ENCODE measurements at regions not wholly inside any gene's neighbourhood (a gene's known extent, or its start where the extent isn't known, plus 50 kb on each side); places are given as distances from the start of the nearest gene placed in this dataset.

DNA sequence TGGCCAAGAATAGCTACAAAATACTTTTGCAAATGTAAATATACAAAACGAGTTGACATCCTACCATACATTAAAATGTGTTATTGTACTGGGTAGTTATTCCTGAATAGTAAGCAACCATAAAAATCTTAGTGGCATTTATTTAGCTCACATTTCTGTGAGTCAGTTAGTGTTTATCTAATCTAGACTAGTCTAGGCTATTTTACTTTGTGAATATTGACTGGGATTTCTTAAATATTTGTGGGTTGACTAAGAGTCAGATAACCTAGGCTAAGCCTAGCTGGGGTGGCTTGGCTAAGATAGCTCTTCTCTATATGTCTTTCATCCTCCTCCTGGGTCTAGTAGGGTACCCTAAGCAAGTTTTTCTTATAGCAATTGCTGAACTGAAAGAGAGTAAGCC lies 543.8 kb upstream of the DIAPH2 start:
- Histone ChIP-seq H3K4me3 (ENCODE audit: low read depth, low read length) (no peak overlapping the region), H3K36me3 (ENCODE audit: control insufficient read depth, insufficient read depth, low read length) (no peaks in the 10 kb centered on the region), H3K27me3 (ENCODE audit: control insufficient read depth, insufficient read depth, low read length) (no peaks in the 10 kb centered on the region)
- DNase-seq (ENCODE audit: low read depth) (peak; percentile 31), FAIRE-seq (no peak)
- TF ChIP-seq, protein P1, sequence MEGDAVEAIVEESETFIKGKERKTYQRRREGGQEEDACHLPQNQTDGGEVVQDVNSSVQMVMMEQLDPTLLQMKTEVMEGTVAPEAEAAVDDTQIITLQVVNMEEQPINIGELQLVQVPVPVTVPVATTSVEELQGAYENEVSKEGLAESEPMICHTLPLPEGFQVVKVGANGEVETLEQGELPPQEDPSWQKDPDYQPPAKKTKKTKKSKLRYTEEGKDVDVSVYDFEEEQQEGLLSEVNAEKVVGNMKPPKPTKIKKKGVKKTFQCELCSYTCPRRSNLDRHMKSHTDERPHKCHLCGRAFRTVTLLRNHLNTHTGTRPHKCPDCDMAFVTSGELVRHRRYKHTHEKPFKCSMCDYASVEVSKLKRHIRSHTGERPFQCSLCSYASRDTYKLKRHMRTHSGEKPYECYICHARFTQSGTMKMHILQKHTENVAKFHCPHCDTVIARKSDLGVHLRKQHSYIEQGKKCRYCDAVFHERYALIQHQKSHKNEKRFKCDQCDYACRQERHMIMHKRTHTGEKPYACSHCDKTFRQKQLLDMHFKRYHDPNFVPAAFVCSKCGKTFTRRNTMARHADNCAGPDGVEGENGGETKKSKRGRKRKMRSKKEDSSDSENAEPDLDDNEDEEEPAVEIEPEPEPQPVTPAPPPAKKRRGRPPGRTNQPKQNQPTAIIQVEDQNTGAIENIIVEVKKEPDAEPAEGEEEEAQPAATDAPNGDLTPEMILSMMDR (IDR thresholded peaks at IDR 0.05; ENCODE audit: insufficient read depth, low read length, severe bottlenecking) = no peak

DNA sequence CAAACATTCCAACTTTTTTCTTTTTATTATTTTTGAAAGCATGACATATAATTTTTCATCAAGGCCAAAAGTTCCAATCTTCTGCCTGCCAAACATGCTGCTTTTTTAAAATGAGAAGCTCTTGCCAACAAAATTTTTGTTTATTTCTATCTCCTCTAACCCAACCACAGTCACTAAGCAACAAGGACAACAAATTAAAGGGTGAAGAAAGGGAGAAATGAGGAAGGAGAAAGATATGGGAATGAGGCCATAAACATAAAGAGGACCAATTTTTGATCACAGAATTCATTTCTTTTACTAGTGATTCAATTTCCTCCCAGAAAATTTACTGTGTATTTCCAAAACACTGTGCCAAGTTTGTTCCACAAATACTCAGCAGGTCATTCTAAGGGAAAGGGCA lies 537.0 kb upstream of the DIAPH2 start:
- Histone ChIP-seq H3K27me3 (ENCODE audit: control insufficient read depth, insufficient read depth, low read length) (no peaks in the 10 kb centered on the region), H3K4me3 (ENCODE audit: low read depth, low read length) (no peak overlapping the region), H3K36me3 (ENCODE audit: control insufficient read depth, insufficient read depth, low read length) (no peaks in the 10 kb centered on the region)
- TF ChIP-seq, protein P1 (IDR thresholded peaks at IDR 0.05; ENCODE audit: insufficient read depth, low read length, severe bottlenecking) = no peak
- DNase-seq (ENCODE audit: low read depth) (no peak), FAIRE-seq (no peak)

DNA sequence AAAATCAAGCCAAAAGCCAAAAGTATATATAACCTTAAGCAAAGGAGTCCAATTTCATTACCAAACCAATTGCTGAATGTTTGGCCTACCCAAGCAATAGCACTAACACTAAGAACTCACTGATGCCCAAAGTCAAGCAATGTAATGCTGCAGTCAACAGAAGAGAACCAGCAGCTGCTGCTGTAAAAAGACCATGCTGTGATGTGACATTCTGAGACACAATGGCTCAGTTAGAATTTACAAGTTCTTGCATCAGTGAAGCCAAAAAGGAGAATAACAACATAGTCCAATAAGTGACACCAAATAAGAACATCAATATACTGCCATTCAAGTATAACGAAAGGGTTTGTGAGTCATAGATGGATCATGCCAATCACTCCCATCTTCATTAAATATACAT lies 514.0 kb upstream of the DIAPH2 start:
- DNase-seq (ENCODE audit: low read depth) = no peak
- H3K27me3 ChIP-seq (ENCODE audit: control insufficient read depth, insufficient read depth, low read length) = no peaks in the 10 kb centered on the region
- TF ChIP-seq, protein P1 (IDR thresholded peaks at IDR 0.05; ENCODE audit: insufficient read depth, low read length, severe bottlenecking) = no peak
- FAIRE-seq = no peak
- no peaks in the 10 kb centered on the region for H3K36me3 ChIP-seq (ENCODE audit: control insufficient read depth, insufficient read depth, low read length)
- H3K4me3 ChIP-seq (ENCODE audit: low read depth, low read length) = no peak overlapping the region

DNA sequence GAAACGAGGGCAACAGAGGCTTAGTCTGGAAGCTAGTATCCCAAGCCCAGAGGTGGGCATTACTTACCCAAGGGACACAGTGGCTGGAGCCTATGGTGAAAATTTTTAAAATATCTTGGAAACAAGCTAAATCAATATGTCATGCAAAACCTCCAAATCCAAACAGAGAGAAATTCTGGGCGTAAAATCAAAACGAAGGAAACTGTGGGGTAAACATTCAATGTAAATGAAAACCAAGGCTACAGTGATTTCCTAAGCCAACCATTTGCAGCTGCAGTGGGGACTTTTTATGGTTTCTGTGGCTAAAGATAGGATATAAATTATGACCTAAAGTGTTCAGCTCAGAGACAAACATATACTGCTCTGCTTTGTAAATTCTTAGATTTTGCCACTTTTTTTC lies 507.7 kb upstream of the DIAPH2 start:
- no peaks in the 10 kb centered on the region for H3K27me3 ChIP-seq (ENCODE audit: control insufficient read depth, insufficient read depth, low read length)
- no peak for DNase-seq (ENCODE audit: low read depth)
- TF ChIP-seq, protein P1 (IDR thresholded peaks at IDR 0.05; ENCODE audit: insufficient read depth, low read length, severe bottlenecking) = no peak
- H3K36me3 ChIP-seq (ENCODE audit: control insufficient read depth, insufficient read depth, low read length) = no peaks in the 10 kb centered on the region
- no peak for FAIRE-seq
- no peak overlapping the region for H3K4me3 ChIP-seq (ENCODE audit: low read depth, low read length)

DNA sequence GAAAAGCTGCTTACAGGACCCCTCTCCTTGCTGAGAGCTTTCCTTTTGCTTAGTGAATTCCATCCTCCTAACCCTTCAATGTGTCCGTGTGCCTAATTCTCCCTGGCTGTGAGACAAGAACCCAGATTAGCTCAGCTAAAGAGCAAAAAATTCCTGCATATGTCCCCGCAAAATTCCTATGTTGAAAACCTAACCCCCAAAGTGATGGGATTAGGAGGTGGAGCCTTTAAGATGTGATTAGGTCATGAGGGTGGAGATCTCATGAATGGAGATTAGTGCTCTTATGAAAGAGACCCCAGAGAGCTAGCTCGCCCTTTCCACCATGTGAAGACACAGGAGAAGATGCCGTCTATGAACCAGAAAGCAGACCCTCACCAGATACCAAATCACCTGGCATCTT lies 503.0 kb upstream of the DIAPH2 start:
- Histone ChIP-seq H3K36me3 (ENCODE audit: control insufficient read depth, insufficient read depth, low read length) (no peaks in the 10 kb centered on the region), H3K4me3 (ENCODE audit: low read depth, low read length) (no peak overlapping the region), H3K27me3 (ENCODE audit: control insufficient read depth, insufficient read depth, low read length) (no peaks in the 10 kb centered on the region)
- DNase-seq (ENCODE audit: low read depth) (no peak), FAIRE-seq (no peak)
- TF ChIP-seq, protein P1 (IDR thresholded peaks at IDR 0.05; ENCODE audit: insufficient read depth, low read length, severe bottlenecking) = no peak

DNA sequence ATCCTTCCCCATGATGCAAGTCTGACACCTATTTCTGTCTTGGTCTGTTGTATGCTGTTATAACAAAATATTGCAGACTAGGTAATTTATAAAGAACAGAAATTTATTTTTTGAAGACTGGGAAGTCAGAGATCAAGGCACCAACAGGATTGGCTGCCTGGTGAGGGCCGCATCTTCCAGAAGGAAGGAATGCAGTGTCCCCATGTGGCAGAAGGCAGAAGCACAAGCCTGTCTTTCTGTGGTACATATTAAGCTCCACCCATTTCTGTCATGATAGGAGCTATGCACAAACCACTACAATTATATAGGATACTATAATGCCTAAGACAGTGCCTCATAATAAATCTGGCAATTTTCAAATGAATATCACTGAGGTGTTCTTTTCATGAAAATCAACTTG lies 502.3 kb upstream of the DIAPH2 start:
- DNase-seq (ENCODE audit: low read depth) (peak; percentile 52), FAIRE-seq (no peak)
- H3K27me3 ChIP-seq (ENCODE audit: control insufficient read depth, insufficient read depth, low read length) = no peaks in the 10 kb centered on the region
- TF ChIP-seq, protein P1 (IDR thresholded peaks at IDR 0.05; ENCODE audit: insufficient read depth, low read length, severe bottlenecking) = peak; percentile 60
- H3K4me3 ChIP-seq (ENCODE audit: low read depth, low read length) = no peak overlapping the region
- H3K36me3 ChIP-seq (ENCODE audit: control insufficient read depth, insufficient read depth, low read length) = no peaks in the 10 kb centered on the region
